Nephron progenitor cell (in vitro differentiated cells): ENCODE measurements at regions not wholly inside any gene's neighbourhood (a gene's known extent, or its start where the extent isn't known, plus 50 kb on each side); places are given as distances from the start of the nearest gene placed in this dataset.

Experiments used
- DNase-seq: peaks from one replicate; pipeline ENCODE4 v3.0.0; 2021
- H3K27ac Mint-ChIP-seq: 2 replicates; pipeline ENCODE4 v1.8.0; 2021; ENCODE audit warnings: mild to moderate bottlenecking, moderate library complexity, mixed read lengths
- H3K27me3 Mint-ChIP-seq: 2 replicates; pipeline ENCODE4 v1.8.0; 2021; ENCODE audit warnings: mild to moderate bottlenecking, low read depth, mixed read lengths; ENCODE audit not compliant: poor library complexity
- H3K36me3 Mint-ChIP-seq: 2 replicates; pipeline ENCODE4 v1.8.0; 2021; ENCODE audit warnings: low read depth, mixed read lengths
- H3K4me1 Mint-ChIP-seq: 2 replicates; pipeline ENCODE4 v1.8.0; 2021; ENCODE audit warnings: mixed read lengths
- H3K4me3 Mint-ChIP-seq: 2 replicates; pipeline ENCODE4 v1.8.0; 2021; ENCODE audit warnings: mild to moderate bottlenecking, moderate library complexity, mixed read lengths
- H3K9me3 Mint-ChIP-seq: 2 replicates; pipeline ENCODE4 v1.8.0; 2021; ENCODE audit warnings: mild to moderate bottlenecking, moderate library complexity, mixed read lengths
- TF ChIP-seq, protein P1 (sequence below): fragments of 200-600 bp; sonication (generic); IDR thresholded peaks from 2 replicates; pipeline ENCODE4 v1.5.0; 2021; ENCODE audit warnings: antibody characterized with exemption

DNA sequence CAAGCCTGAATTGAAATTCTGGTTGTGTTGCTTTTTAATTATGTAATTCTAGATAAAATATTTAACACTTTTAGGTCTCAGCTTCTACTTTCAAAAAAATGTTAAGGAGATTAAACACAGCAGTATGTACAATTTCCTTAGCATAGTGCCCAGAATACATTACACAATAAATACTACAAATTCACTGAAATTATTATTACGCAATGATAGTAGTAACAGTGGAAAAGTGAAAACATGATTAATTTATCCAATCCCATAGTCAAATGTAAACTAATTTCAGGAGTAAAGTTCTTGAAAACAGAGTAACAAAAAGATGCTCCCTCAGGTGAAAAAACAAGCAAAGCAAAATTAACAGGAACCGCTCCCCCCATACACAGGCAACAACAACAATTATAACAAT is 1915.4 kb downstream of the STIM2 start:
- TF ChIP-seq, protein P1, sequence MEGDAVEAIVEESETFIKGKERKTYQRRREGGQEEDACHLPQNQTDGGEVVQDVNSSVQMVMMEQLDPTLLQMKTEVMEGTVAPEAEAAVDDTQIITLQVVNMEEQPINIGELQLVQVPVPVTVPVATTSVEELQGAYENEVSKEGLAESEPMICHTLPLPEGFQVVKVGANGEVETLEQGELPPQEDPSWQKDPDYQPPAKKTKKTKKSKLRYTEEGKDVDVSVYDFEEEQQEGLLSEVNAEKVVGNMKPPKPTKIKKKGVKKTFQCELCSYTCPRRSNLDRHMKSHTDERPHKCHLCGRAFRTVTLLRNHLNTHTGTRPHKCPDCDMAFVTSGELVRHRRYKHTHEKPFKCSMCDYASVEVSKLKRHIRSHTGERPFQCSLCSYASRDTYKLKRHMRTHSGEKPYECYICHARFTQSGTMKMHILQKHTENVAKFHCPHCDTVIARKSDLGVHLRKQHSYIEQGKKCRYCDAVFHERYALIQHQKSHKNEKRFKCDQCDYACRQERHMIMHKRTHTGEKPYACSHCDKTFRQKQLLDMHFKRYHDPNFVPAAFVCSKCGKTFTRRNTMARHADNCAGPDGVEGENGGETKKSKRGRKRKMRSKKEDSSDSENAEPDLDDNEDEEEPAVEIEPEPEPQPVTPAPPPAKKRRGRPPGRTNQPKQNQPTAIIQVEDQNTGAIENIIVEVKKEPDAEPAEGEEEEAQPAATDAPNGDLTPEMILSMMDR = no peak
- no peaks in the 10 kb centered on the region for H3K36me3 Mint-ChIP-seq
- no peaks in the 10 kb centered on the region for H3K9me3 Mint-ChIP-seq
- H3K27ac Mint-ChIP-seq = no peak overlapping the region
- H3K27me3 Mint-ChIP-seq = peaks cover 6% of the 10 kb centered on the region
- no peak overlapping the region for H3K4me3 Mint-ChIP-seq
- no peak for DNase-seq
- H3K4me1 Mint-ChIP-seq = no peaks in the 10 kb centered on the region

DNA sequence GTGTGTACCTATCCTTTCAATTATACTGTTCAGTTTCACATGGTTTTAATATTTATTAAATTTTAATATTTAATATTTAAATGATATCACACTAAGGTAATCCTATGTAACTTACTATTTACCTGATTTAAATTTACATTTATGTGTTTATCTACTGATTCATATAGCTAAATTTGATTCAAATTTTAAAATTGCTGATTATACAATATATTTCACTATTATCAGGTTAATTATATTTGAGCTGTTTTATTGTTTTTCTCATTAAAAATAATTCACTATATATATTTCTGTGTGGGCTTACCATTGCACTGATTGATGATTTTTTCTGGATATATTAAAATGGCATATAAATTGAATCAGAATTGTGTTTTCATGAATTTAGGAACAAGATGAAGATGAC is 1923.5 kb downstream of the STIM2 start:
- Mint-ChIP-seq H3K9me3 (no peaks in the 10 kb centered on the region), H3K4me1 (no peaks in the 10 kb centered on the region), H3K27ac (no peak overlapping the region), H3K36me3 (no peaks in the 10 kb centered on the region), H3K27me3 (peaks cover 2% of the 10 kb centered on the region), H3K4me3 (no peak overlapping the region)
- no peak for DNase-seq
- TF ChIP-seq, protein P1 = no peak

DNA sequence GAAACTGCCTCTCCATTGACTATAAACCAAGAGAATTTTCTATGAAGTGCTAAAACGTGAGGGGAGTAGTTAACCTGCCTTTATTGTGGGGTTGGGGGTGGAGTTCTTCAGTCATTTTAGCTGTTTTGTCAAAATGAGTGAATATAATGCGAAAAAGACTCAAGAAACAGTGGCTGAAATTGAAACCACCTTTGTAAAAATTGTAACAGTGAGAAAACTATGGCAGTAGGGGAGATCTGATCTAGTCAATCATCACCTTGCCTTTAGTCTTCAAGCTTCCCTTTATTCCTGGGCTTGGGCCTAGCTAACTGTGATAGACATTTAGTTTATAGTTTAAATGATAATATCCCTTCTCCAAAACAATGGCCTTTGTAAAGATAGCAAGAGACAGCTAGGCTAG is 1927.3 kb downstream of the STIM2 start:
- Mint-ChIP-seq H3K27ac (no peak overlapping the region), H3K9me3 (no peaks in the 10 kb centered on the region), H3K4me1 (no peaks in the 10 kb centered on the region), H3K27me3 (peaks cover 4% of the 10 kb centered on the region), H3K4me3 (no peak overlapping the region), H3K36me3 (no peaks in the 10 kb centered on the region)
- TF ChIP-seq, protein P1 = no peak
- no peak for DNase-seq

GRCh38 chr4:28788929-28789490 is 1928.4 kb downstream of the STIM2 start:
- TF ChIP-seq, protein P1 = no peak
- no peaks in the 10 kb centered on the region for H3K4me1 Mint-ChIP-seq

DNA sequence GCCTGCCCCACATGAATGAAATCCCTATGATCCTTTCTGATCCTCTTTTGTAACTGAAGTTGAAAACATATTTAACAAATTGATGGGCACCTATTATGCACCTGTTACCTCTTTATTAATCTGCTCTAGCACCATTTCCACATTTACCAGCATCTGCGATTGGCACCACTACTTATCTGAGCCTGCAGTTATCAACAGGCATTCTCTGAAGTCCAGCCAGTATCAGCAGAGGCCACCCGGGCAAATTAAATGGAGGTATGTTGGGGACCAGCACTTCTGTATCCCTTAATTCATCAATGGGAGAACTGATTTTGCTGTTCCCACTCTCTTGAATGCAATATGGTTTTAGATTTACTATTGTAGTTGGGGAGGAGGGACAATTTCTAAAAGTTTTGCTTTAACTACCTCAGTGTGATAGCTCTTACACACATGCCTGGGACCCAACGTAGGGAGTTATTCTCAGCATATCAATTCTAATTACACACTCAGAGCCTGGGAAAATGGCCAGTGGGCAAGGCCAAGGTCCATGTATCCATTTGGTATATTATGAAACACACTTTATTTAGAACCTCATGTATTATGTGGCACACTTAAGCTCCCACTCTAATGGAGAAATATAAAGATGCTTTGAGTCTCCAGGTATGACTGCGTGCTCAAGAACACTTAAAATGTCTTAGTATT is 1927.1 kb upstream of the PCDH7 start:
- no peak for DNase-seq
- no peak overlapping the region for H3K4me3 Mint-ChIP-seq

More at GRCh38 chr4:28788929-28789490, 1928.4 kb downstream of the STIM2 start:
- no peak overlapping the region for H3K27ac Mint-ChIP-seq
- peaks cover 4% of the 10 kb centered on the region for H3K27me3 Mint-ChIP-seq
- H3K36me3 Mint-ChIP-seq = no peaks in the 10 kb centered on the region
- no peaks in the 10 kb centered on the region for H3K9me3 Mint-ChIP-seq
- DNase-seq = no peak
- H3K4me3 Mint-ChIP-seq = no peak overlapping the region

More for the DNA sequence above, 1927.1 kb upstream of the PCDH7 start:
- Mint-ChIP-seq H3K4me1 (no peaks in the 10 kb centered on the region), H3K36me3 (no peaks in the 10 kb centered on the region), H3K9me3 (no peaks in the 10 kb centered on the region), H3K27me3 (peaks cover 4% of the 10 kb centered on the region), H3K27ac (no peak overlapping the region)
- TF ChIP-seq, protein P1 = no peak
